ENCODE measurements at regions not wholly inside any gene's neighbourhood (a gene's known extent, or its start where the extent isn't known, plus 50 kb on each side); places are given as distances from the start of the nearest gene placed in this dataset.

- DNase-seq = no peak
- no peak overlapping the region for H3K4me3 Mint-ChIP-seq
- H3K4me1 Mint-ChIP-seq = peaks cover 3% of the 10 kb centered on the region
- H3K9me3 Mint-ChIP-seq = no peaks in the 10 kb centered on the region
- no peaks in the 10 kb centered on the region for H3K36me3 Mint-ChIP-seq
- H3K27me3 Mint-ChIP-seq = no peaks in the 10 kb centered on the region
- peak overlapping the region; percentile 18 for H3K27ac Mint-ChIP-seq
Measured at GRCh38 chr1:58895559-58896145, 111.8 kb upstream of the JUN start.

GRCh38 chr1:58896246-58897183 lies 112.7 kb upstream of the JUN start:
- Mint-ChIP-seq H3K4me3 (no peak overlapping the region), H3K4me1 (peaks cover 10% of the 10 kb centered on the region), H3K36me3 (no peaks in the 10 kb centered on the region), H3K9me3 (no peaks in the 10 kb centered on the region), H3K27me3 (no peaks in the 10 kb centered on the region), H3K27ac (no peak overlapping the region)
- DNase-seq = no peak

- H3K27ac Mint-ChIP-seq = no peak overlapping the region
- no peak for DNase-seq
- peaks cover 20% of the 10 kb centered on the region for H3K4me1 Mint-ChIP-seq
- H3K36me3 Mint-ChIP-seq = no peaks in the 10 kb centered on the region
- H3K4me3 Mint-ChIP-seq = no peak overlapping the region
- H3K9me3 Mint-ChIP-seq = no peaks in the 10 kb centered on the region
- H3K27me3 Mint-ChIP-seq = no peaks in the 10 kb centered on the region
Measured at GRCh38 chr1:58898739-58899586, 115.1 kb upstream of the JUN start.

GRCh38 chr1:58899587-58900271 lies 115.9 kb upstream of the JUN start:
- H3K4me1 Mint-ChIP-seq = peaks cover 23% of the 10 kb centered on the region
- no peaks in the 10 kb centered on the region for H3K27me3 Mint-ChIP-seq
- H3K36me3 Mint-ChIP-seq = no peaks in the 10 kb centered on the region
- no peak for DNase-seq
- H3K27ac Mint-ChIP-seq = no peak overlapping the region
- no peak overlapping the region for H3K4me3 Mint-ChIP-seq
- no peaks in the 10 kb centered on the region for H3K9me3 Mint-ChIP-seq

- no peaks in the 10 kb centered on the region for H3K9me3 Mint-ChIP-seq
- H3K4me1 Mint-ChIP-seq = peaks cover 21% of the 10 kb centered on the region
- no peak for DNase-seq
- no peak overlapping the region for H3K27ac Mint-ChIP-seq
- no peaks in the 10 kb centered on the region for H3K27me3 Mint-ChIP-seq
- H3K4me3 Mint-ChIP-seq = no peak overlapping the region
- no peaks in the 10 kb centered on the region for H3K36me3 Mint-ChIP-seq
Measured at GRCh38 chr1:58900396-58900795, 116.5 kb upstream of the JUN start.

- no peaks in the 10 kb centered on the region for H3K27me3 Mint-ChIP-seq
- no peak overlapping the region for H3K4me3 Mint-ChIP-seq
- no peak overlapping the region for H3K27ac Mint-ChIP-seq
- H3K4me1 Mint-ChIP-seq = peaks cover 20% of the 10 kb centered on the region
- DNase-seq = no peak
- no peaks in the 10 kb centered on the region for H3K9me3 Mint-ChIP-seq
- H3K36me3 Mint-ChIP-seq = no peaks in the 10 kb centered on the region
Measured at GRCh38 chr1:58901008-58901407, 117.2 kb upstream of the JUN start.

- Mint-ChIP-seq H3K9me3 (no peaks in the 10 kb centered on the region), H3K4me1 (peaks cover 20% of the 10 kb centered on the region), H3K36me3 (no peaks in the 10 kb centered on the region), H3K27ac (peak overlapping the region; percentile 73), H3K4me3 (peak overlapping the region; percentile 70), H3K27me3 (no peaks in the 10 kb centered on the region)
- no peak for DNase-seq
Measured at GRCh38 chr1:58902830-58903513, 119.1 kb upstream of the JUN start.

- Mint-ChIP-seq H3K4me1 (peaks cover 20% of the 10 kb centered on the region), H3K9me3 (no peaks in the 10 kb centered on the region), H3K36me3 (no peaks in the 10 kb centered on the region), H3K4me3 (peak overlapping the region; percentile 75), H3K27ac (peak overlapping the region; percentile 80), H3K27me3 (no peaks in the 10 kb centered on the region)
- DNase-seq = peak; percentile 88
Measured at GRCh38 chr1:58903514-58904298, 119.9 kb upstream of the JUN start.

- DNase-seq = no peak
- H3K27ac Mint-ChIP-seq = peak overlapping the region; percentile 80
- H3K27me3 Mint-ChIP-seq = no peaks in the 10 kb centered on the region
- no peaks in the 10 kb centered on the region for H3K36me3 Mint-ChIP-seq
- H3K4me3 Mint-ChIP-seq = peak overlapping the region; percentile 75
- H3K4me1 Mint-ChIP-seq = peaks cover 20% of the 10 kb centered on the region
- H3K9me3 Mint-ChIP-seq = no peaks in the 10 kb centered on the region
Measured at GRCh38 chr1:58904299-58905125, 120.7 kb upstream of the JUN start.

GRCh38 chr1:58905126-58905490 lies 121.3 kb upstream of the JUN start:
- H3K27ac Mint-ChIP-seq = no peak overlapping the region
- peaks cover 20% of the 10 kb centered on the region for H3K4me1 Mint-ChIP-seq
- H3K27me3 Mint-ChIP-seq = no peaks in the 10 kb centered on the region
- H3K9me3 Mint-ChIP-seq = no peaks in the 10 kb centered on the region
- H3K36me3 Mint-ChIP-seq = no peaks in the 10 kb centered on the region
- no peak for DNase-seq
- H3K4me3 Mint-ChIP-seq = peak overlapping the region; percentile 42

GRCh38 chr1:58905628-58906221 lies 121.9 kb upstream of the JUN start:
- Mint-ChIP-seq H3K9me3 (no peaks in the 10 kb centered on the region), H3K27ac (no peak overlapping the region), H3K4me3 (no peak overlapping the region), H3K27me3 (no peaks in the 10 kb centered on the region), H3K36me3 (no peaks in the 10 kb centered on the region), H3K4me1 (peaks cover 20% of the 10 kb centered on the region)
- no peak for DNase-seq

GRCh38 chr1:58907398-58907797 lies 123.6 kb upstream of the JUN start:
- no peaks in the 10 kb centered on the region for H3K27me3 Mint-ChIP-seq
- no peak for DNase-seq
- H3K4me3 Mint-ChIP-seq = no peak overlapping the region
- H3K36me3 Mint-ChIP-seq = no peaks in the 10 kb centered on the region
- H3K9me3 Mint-ChIP-seq = no peaks in the 10 kb centered on the region
- H3K4me1 Mint-ChIP-seq = peaks cover 10% of the 10 kb centered on the region
- H3K27ac Mint-ChIP-seq = no peak overlapping the region
